LNCaP clone FGC (cell line): ENCODE measurements at regions not wholly inside any gene's neighbourhood (a gene's known extent, or its start where the extent isn't known, plus 50 kb on each side); places are given as distances from the start of the nearest gene placed in this dataset.

Experiments used
- DNase-seq: peaks from one replicate; pipeline ENCODE4 v3.0.0-alpha.2; 2011; ENCODE audit warnings: low read depth
- H3K4me3 ChIP-seq: 2 replicates; pipeline ENCODE4 v1.5.1; 2011; ENCODE audit warnings: mild to moderate bottlenecking, low read depth, low read length, control low read depth
- CTCF ChIP-seq: IDR thresholded peaks from 2 replicates; pipeline ENCODE4 v1.5.1; 2012; ENCODE audit warnings: mild to moderate bottlenecking; ENCODE audit not compliant: control insufficient read depth, insufficient read depth; ENCODE audit errors: extremely low read depth

GRCh38 chr4:29717287-29718057 lies 1002.7 kb upstream of the PCDH7 start:
- H3K4me3 ChIP-seq = no peak overlapping the region
- no peak for TF ChIP-seq CTCF
- DNase-seq = no peak

GRCh38 chr4:29718136-29718535 lies 1002.0 kb upstream of the PCDH7 start:
- TF ChIP-seq CTCF = no peak
- DNase-seq = no peak
- H3K4me3 ChIP-seq = no peak overlapping the region

GRCh38 chr4:29722253-29722652 lies 997.9 kb upstream of the PCDH7 start:
- H3K4me3 ChIP-seq = no peak overlapping the region
- no peak for TF ChIP-seq CTCF
- no peak for DNase-seq

- DNase-seq = no peak
- no peak overlapping the region for H3K4me3 ChIP-seq
- TF ChIP-seq CTCF = peak; percentile 16; the same call in 1 of the 2 replicates
Measured at GRCh38 chr4:29726938-29727337, 993.2 kb upstream of the PCDH7 start.

- DNase-seq = no peak
- TF ChIP-seq CTCF = no peak
- no peak overlapping the region for H3K4me3 ChIP-seq
Measured at GRCh38 chr4:29734343-29735213, 985.6 kb upstream of the PCDH7 start.

GRCh38 chr4:29756966-29757365 lies 963.2 kb upstream of the PCDH7 start:
- DNase-seq = no peak
- H3K4me3 ChIP-seq = no peak overlapping the region
- no peak for TF ChIP-seq CTCF
